Loucy (cell line): ENCODE measurements at regions not wholly inside any gene's neighbourhood (a gene's known extent, or its start where the extent isn't known, plus 50 kb on each side); places are given as distances from the start of the nearest gene placed in this dataset.

Experiments used
- H2AFZ ChIP-seq: fragments of 200-600 bp; sonication (generic); 2 replicates; pipeline ENCODE4 v1.6.0; 2016; ENCODE audit warnings: antibody characterized with exemption, mild to moderate bottlenecking, low read length, moderate library complexity
- H3F3A ChIP-seq: fragments of 200-600 bp; 2 replicates; pipeline ENCODE4 v1.6.0; 2016; ENCODE audit warnings: antibody characterized with exemption, low read depth, mild to moderate bottlenecking
- H3K27me3 ChIP-seq: fragments of 200-600 bp; sonication (generic); 2 replicates; pipeline ENCODE4 v1.6.1; 2014; ENCODE audit warnings: low read length, mild to moderate bottlenecking; ENCODE audit not compliant: insufficient read depth, poor library complexity, severe bottlenecking
- H3K36me3 ChIP-seq: fragments of 200-600 bp; sonication (generic); 2 replicates; pipeline ENCODE4 v1.6.1; 2016; ENCODE audit warnings: low read length; ENCODE audit not compliant: insufficient read depth
- H3K4me1 ChIP-seq: fragments of 200-600 bp; sonication (generic); 2 replicates; pipeline ENCODE4 v1.5.1; 2014; ENCODE audit warnings: low read length, mild to moderate bottlenecking; ENCODE audit not compliant: insufficient read depth, poor library complexity, severe bottlenecking
- H3K4me2 ChIP-seq: fragments of 200-600 bp; sonication (generic); 2 replicates; pipeline ENCODE4 v1.6.0; 2014; ENCODE audit warnings: antibody characterized with exemption, low read length, low read depth, mild to moderate bottlenecking; ENCODE audit not compliant: poor library complexity, severe bottlenecking
- H3K4me3 ChIP-seq: fragments of 200-600 bp; sonication (generic); 2 replicates; pipeline ENCODE4 v1.5.1; 2014; ENCODE audit warnings: low read length, mild to moderate bottlenecking, mixed read lengths; ENCODE audit not compliant: poor library complexity, severe bottlenecking
- H3K79me2 ChIP-seq: fragments of 200-600 bp; sonication (generic); 2 replicates; pipeline ENCODE4 v1.6.1; 2014; ENCODE audit warnings: low read length; ENCODE audit not compliant: insufficient read depth
- H3K9ac ChIP-seq: fragments of 200-600 bp; sonication (generic); 2 replicates; pipeline ENCODE4 v1.6.0; 2014; ENCODE audit warnings: mild to moderate bottlenecking, low read depth, low read length, moderate library complexity; ENCODE audit not compliant: poor library complexity, severe bottlenecking
- H3K9me2 ChIP-seq: fragments of 200-600 bp; sonication (generic); replicated peaks from 2 replicates; pipeline ENCODE4 v1.6.1; 2016; ENCODE audit warnings: low read depth, low read length, mixed read lengths
- H3K9me3 ChIP-seq: fragments of 200-600 bp; sonication (generic); 2 replicates; pipeline ENCODE4 v1.6.1; 2014; ENCODE audit warnings: mild to moderate bottlenecking, antibody characterized with exemption, low read length, low read depth; ENCODE audit not compliant: insufficient read depth
- H4K20me1 ChIP-seq: fragments of 200-600 bp; sonication (generic); 2 replicates; pipeline ENCODE4 v1.6.0; 2014; ENCODE audit warnings: antibody characterized with exemption, low read length, mild to moderate bottlenecking; ENCODE audit not compliant: insufficient read depth, poor library complexity, severe bottlenecking
- CTCF ChIP-seq: fragments of 200-600 bp; sonication (generic); conservative IDR thresholded peaks from 2 replicates; pipeline ENCODE4 v1.5.1; 2014; ENCODE audit warnings: mild to moderate bottlenecking, antibody characterized with exemption, low read length
- EZH2phosphoT487 ChIP-seq: fragments of 200-600 bp; IDR thresholded peaks from 2 replicates; pipeline ENCODE4 v1.6.1; 2018; ENCODE audit warnings: antibody characterized with exemption, mild to moderate bottlenecking, moderate library complexity, borderline replicate concordance

GRCh38 chr4:156154978-156155377, 201.3 kb upstream of the CTSO start:
- H3K4me3 ChIP-seq, result no peak overlapping the region
- H3K9me3 ChIP-seq, result no peaks in the 10 kb centered on the region
- no peaks in the 10 kb centered on the region for H3K79me2 ChIP-seq
- H2AFZ ChIP-seq, result no peak overlapping the region
- no peak; the same call in 1 of the 2 replicates for TF ChIP-seq CTCF
- no peak for TF ChIP-seq EZH2phosphoT487
- no peaks in the 10 kb centered on the region for H3K36me3 ChIP-seq
- H3K27me3 ChIP-seq, result no peaks in the 10 kb centered on the region
- H3K4me2 ChIP-seq, result no peak overlapping the region
- no peaks in the 10 kb centered on the region for H4K20me1 ChIP-seq
- no peaks in the 10 kb centered on the region for H3F3A ChIP-seq
- no peaks in the 10 kb centered on the region for H3K9me2 ChIP-seq
- no peaks in the 10 kb centered on the region for H3K4me1 ChIP-seq
- no peak overlapping the region for H3K9ac ChIP-seq

DNA sequence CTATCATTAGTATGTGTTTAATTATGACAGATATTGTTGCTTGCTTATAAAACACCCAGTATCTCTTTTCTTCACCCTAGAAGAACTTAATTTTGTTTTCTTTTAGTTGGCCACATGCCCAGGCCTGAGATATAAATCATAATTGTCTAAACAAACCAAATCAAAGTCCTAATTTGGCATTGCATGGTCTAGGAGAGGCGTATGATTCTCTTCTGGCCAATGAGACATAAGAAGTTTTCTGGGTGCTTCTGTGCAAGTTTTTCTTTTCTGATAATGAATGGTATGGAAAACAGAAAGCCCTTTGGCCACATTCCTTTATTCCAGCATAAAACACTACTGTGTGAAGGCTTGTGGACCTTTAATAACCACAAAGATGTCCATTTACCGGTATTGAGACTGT, 192.9 kb upstream of the CTSO start:
- H3K9ac ChIP-seq, result no peak overlapping the region
- no peak overlapping the region for H3K4me3 ChIP-seq
- H3K9me2 ChIP-seq, result no peaks in the 10 kb centered on the region
- no peaks in the 10 kb centered on the region for H3F3A ChIP-seq
- no peaks in the 10 kb centered on the region for H3K36me3 ChIP-seq
- H3K79me2 ChIP-seq, result no peaks in the 10 kb centered on the region
- no peaks in the 10 kb centered on the region for H3K9me3 ChIP-seq
- no peak for TF ChIP-seq EZH2phosphoT487
- no peak for TF ChIP-seq CTCF
- H3K4me2 ChIP-seq, result no peak overlapping the region
- no peak overlapping the region for H2AFZ ChIP-seq
- no peaks in the 10 kb centered on the region for H3K27me3 ChIP-seq
- H3K4me1 ChIP-seq, result no peaks in the 10 kb centered on the region
- H4K20me1 ChIP-seq, result no peaks in the 10 kb centered on the region

- no peaks in the 10 kb centered on the region for H3K9me2 ChIP-seq
- TF ChIP-seq CTCF, result no peak
- TF ChIP-seq EZH2phosphoT487, result no peak
- no peaks in the 10 kb centered on the region for H4K20me1 ChIP-seq
- H3K9me3 ChIP-seq, result no peaks in the 10 kb centered on the region
- no peaks in the 10 kb centered on the region for H3K27me3 ChIP-seq
- no peaks in the 10 kb centered on the region for H3F3A ChIP-seq
- H3K36me3 ChIP-seq, result no peaks in the 10 kb centered on the region
- H3K79me2 ChIP-seq, result no peaks in the 10 kb centered on the region
- no peak overlapping the region for H3K4me3 ChIP-seq
- H3K4me1 ChIP-seq, result no peaks in the 10 kb centered on the region
- H3K9ac ChIP-seq, result no peak overlapping the region
- H3K4me2 ChIP-seq, result no peak overlapping the region
- H2AFZ ChIP-seq, result no peak overlapping the region
Measured at GRCh38 chr4:156144961-156145360, 191.3 kb upstream of the CTSO start.
